ENCODE measurements at regions not wholly inside any gene's neighbourhood (a gene's known extent, or its start where the extent isn't known, plus 50 kb on each side); places are given as distances from the start of the nearest gene placed in this dataset.
A peak's percentile ranks its signal among the peaks of the same experiment; 100 is the strongest.

GRCh38 chr13:89959074-89959473 lies 1388.4 kb upstream of the MIR17HG start:
- H3F3A ChIP-seq (ENCODE audit: low read depth): no peaks in the 10 kb centered on the region
- Mint-ChIP-seq H3K36me3 (no peaks in the 10 kb centered on the region), H3K4me1 (peaks cover 4% of the 10 kb centered on the region), H3K27ac (no peak overlapping the region), H3K4me3 (no peak overlapping the region), H3K9me3 (peaks cover 6% of the 10 kb centered on the region), H3K27me3 (ENCODE audit: insufficient read depth, low read depth) (no peaks in the 10 kb centered on the region)
- H2AFZ ChIP-seq (replicated peaks): no peak overlapping the region
- H3K9me3 ChIP-seq (ENCODE audit: low read depth): no peaks in the 10 kb centered on the region
- no peak overlapping the region for H3K4me3 ChIP-seq
- no peaks in the 10 kb centered on the region for H4K20me1 ChIP-seq (ENCODE audit: low read depth)
- no peaks in the 10 kb centered on the region for H3K4me1 ChIP-seq
- no peak overlapping the region for H3K4me2 ChIP-seq
- no peaks in the 10 kb centered on the region for H3K27me3 ChIP-seq
- no peak for TF ChIP-seq EZH2 (IDR thresholded peaks at IDR 0.05)
- TF ChIP-seq EZH2phosphoT487 (IDR thresholded peaks at IDR 0.05): no peak
- no peak for TF ChIP-seq CTCF (IDR thresholded peaks at IDR 0.05)
- no peak overlapping the region for H3K27ac ChIP-seq
- DNase-seq (ENCODE audit: low spot score): no peak
- H3K79me2 ChIP-seq (ENCODE audit: low read depth): no peaks in the 10 kb centered on the region
- no peaks in the 10 kb centered on the region for H3K36me3 ChIP-seq
- H3K9ac ChIP-seq: no peak overlapping the region

- no peak for DNase-seq (ENCODE audit: low spot score)
- H3K27ac Mint-ChIP-seq: no peak overlapping the region
- peaks cover 2% of the 10 kb centered on the region for H3K27me3 Mint-ChIP-seq (ENCODE audit: insufficient read depth, low read depth)
- Histone ChIP-seq H3K27ac (no peak overlapping the region), H3K4me2 (no peak overlapping the region), H3K4me3 (no peak overlapping the region), H4K20me1 (ENCODE audit: low read depth) (no peaks in the 10 kb centered on the region), H2AFZ (replicated peaks) (no peak overlapping the region), H3K79me2 (ENCODE audit: low read depth) (no peaks in the 10 kb centered on the region), H3K9ac (no peak overlapping the region), H3K36me3 (no peaks in the 10 kb centered on the region), H3F3A (ENCODE audit: low read depth) (no peaks in the 10 kb centered on the region), H3K4me1 (no peaks in the 10 kb centered on the region), H3K9me3 (ENCODE audit: low read depth) (no peaks in the 10 kb centered on the region), H3K27me3 (no peaks in the 10 kb centered on the region)
- H3K36me3 Mint-ChIP-seq: no peaks in the 10 kb centered on the region
- no peak overlapping the region for H3K4me3 Mint-ChIP-seq
- H3K9me3 Mint-ChIP-seq: no peaks in the 10 kb centered on the region
- TF ChIP-seq EZH2 (IDR thresholded peaks at IDR 0.05) (no peak), EZH2phosphoT487 (IDR thresholded peaks at IDR 0.05) (no peak), CTCF (IDR thresholded peaks at IDR 0.05) (no peak)
- H3K4me1 Mint-ChIP-seq: peaks cover 4% of the 10 kb centered on the region
Observed at GRCh38 chr13:89965252-89965651, 1382.2 kb upstream of the MIR17HG start.

GRCh38 chr13:89966524-89966923 lies 1381.0 kb upstream of the MIR17HG start:
- Histone ChIP-seq H3F3A (ENCODE audit: low read depth) (no peaks in the 10 kb centered on the region), H2AFZ (replicated peaks) (peak overlapping the region; percentile 69), H4K20me1 (ENCODE audit: low read depth) (no peaks in the 10 kb centered on the region), H3K36me3 (no peaks in the 10 kb centered on the region), H3K4me3 (no peak overlapping the region), H3K79me2 (ENCODE audit: low read depth) (no peaks in the 10 kb centered on the region), H3K9me3 (ENCODE audit: low read depth) (no peaks in the 10 kb centered on the region), H3K27ac (no peak overlapping the region), H3K4me2 (no peak overlapping the region), H3K9ac (no peak overlapping the region), H3K27me3 (no peaks in the 10 kb centered on the region), H3K4me1 (no peaks in the 10 kb centered on the region)
- H3K9me3 Mint-ChIP-seq: no peaks in the 10 kb centered on the region
- H3K27ac Mint-ChIP-seq: no peak overlapping the region
- peaks cover 4% of the 10 kb centered on the region for H3K4me1 Mint-ChIP-seq
- TF ChIP-seq CTCF (IDR thresholded peaks at IDR 0.05): no peak
- no peak for TF ChIP-seq EZH2phosphoT487 (IDR thresholded peaks at IDR 0.05)
- TF ChIP-seq EZH2 (IDR thresholded peaks at IDR 0.05): no peak
- H3K36me3 Mint-ChIP-seq: no peaks in the 10 kb centered on the region
- DNase-seq (ENCODE audit: low spot score): peak; percentile 13
- H3K27me3 Mint-ChIP-seq (ENCODE audit: insufficient read depth, low read depth): peaks cover 2% of the 10 kb centered on the region
- H3K4me3 Mint-ChIP-seq: no peak overlapping the region

Data from neural progenitor cell (in vitro differentiated cells).